ENCODE measurements at regions not wholly inside any gene's neighbourhood (a gene's known extent, or its start where the extent isn't known, plus 50 kb on each side); places are given as distances from the start of the nearest gene placed in this dataset.

DNA sequence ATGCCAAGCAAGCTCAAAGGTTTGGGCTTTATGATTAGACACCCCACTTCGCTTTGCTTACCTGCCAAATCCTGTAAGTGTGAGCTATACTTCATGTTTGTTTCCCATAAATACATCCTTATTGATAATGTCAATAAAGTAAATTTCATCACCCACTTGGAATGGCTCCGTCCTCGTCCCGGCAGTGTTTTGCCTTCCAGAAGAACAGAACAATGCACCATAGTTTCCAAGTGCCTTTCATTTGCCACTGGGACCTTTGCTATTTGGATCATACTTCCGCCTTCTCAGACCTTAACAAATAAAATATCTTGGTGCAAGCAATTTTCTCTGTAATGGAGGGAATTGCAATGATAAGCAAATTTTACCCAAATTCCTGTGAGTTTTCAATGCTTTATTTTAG lies 229.3 kb downstream of the PIK3R1 start:
- TF ChIP-seq, protein P1, sequence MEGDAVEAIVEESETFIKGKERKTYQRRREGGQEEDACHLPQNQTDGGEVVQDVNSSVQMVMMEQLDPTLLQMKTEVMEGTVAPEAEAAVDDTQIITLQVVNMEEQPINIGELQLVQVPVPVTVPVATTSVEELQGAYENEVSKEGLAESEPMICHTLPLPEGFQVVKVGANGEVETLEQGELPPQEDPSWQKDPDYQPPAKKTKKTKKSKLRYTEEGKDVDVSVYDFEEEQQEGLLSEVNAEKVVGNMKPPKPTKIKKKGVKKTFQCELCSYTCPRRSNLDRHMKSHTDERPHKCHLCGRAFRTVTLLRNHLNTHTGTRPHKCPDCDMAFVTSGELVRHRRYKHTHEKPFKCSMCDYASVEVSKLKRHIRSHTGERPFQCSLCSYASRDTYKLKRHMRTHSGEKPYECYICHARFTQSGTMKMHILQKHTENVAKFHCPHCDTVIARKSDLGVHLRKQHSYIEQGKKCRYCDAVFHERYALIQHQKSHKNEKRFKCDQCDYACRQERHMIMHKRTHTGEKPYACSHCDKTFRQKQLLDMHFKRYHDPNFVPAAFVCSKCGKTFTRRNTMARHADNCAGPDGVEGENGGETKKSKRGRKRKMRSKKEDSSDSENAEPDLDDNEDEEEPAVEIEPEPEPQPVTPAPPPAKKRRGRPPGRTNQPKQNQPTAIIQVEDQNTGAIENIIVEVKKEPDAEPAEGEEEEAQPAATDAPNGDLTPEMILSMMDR (IDR thresholded peaks at IDR 0.05): no peak
- no peak for TF ChIP-seq POLR2A (IDR thresholded peaks at IDR 0.05)
